ENCODE measurements at regions not wholly inside any gene's neighbourhood (a gene's known extent, or its start where the extent isn't known, plus 50 kb on each side); places are given as distances from the start of the nearest gene placed in this dataset.
"Not testable (repeated sequence)": the region's sequence is repeated elsewhere in the genome, so short reads cannot be mapped to it uniquely, and the experiment has no call there.

GRCh38 chr5:162956570-162956969 lies 480.8 kb upstream of the CCNG1 start:
- H3K79me2 ChIP-seq (ENCODE audit: insufficient read depth, low read length): no peaks in the 10 kb centered on the region
- no peak for DNase-seq (ENCODE audit: insufficient read length, low spot score, missing footprints)
- no peak for TF ChIP-seq CTCF (IDR thresholded peaks at IDR 0.05; ENCODE audit: extremely low read depth, low read depth, low read length)
- H2AFZ ChIP-seq (ENCODE audit: low read length): no peak overlapping the region
- H3K27me3 ChIP-seq (ENCODE audit: insufficient read depth, low read length): no peaks in the 10 kb centered on the region
- H3K4me3 ChIP-seq (ENCODE audit: insufficient read depth, low read length): no peak overlapping the region
- H3K4me1 ChIP-seq (ENCODE audit: insufficient read depth, low read length): no peaks in the 10 kb centered on the region
- H4K20me1 ChIP-seq (ENCODE audit: insufficient read depth, low read length): no peaks in the 10 kb centered on the region
- H3K27ac ChIP-seq (ENCODE audit: low read depth, low read length): no peak overlapping the region
- no peaks in the 10 kb centered on the region for H3K36me3 ChIP-seq (ENCODE audit: insufficient read depth, low read length)
- H3K9me3 ChIP-seq (ENCODE audit: low read depth, low read length): peaks cover 4% of the 10 kb centered on the region
- H3K4me2 ChIP-seq (ENCODE audit: insufficient read depth, low read length): no peak overlapping the region

DNA sequence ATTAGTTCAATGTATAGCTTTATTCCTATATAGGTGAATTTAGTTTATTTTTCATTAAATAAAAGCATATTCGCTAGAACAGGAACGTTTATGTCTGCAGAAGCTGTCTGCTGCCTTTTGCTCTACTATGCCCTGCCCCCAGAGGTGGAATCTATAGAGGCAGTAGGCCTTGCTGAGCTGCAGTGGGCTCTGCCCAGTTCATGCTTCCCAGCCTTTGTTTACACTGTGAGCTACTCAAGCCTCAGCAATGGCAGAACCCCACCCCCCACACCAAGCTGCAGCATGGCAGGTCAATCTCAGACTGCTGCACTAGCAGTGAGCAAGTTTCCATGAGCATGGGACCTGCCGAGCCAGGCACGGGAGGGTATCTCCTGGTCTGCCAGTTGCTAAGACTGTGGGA lies 473.3 kb upstream of the CCNG1 start:
- not testable (repeated sequence) for H3K4me3 ChIP-seq (ENCODE audit: insufficient read depth, low read length); H4K20me1 ChIP-seq (ENCODE audit: insufficient read depth, low read length); H3K4me2 ChIP-seq (ENCODE audit: insufficient read depth, low read length); H3K9me3 ChIP-seq (ENCODE audit: low read depth, low read length); H2AFZ ChIP-seq (ENCODE audit: low read length); H3K27me3 ChIP-seq (ENCODE audit: insufficient read depth, low read length); DNase-seq (ENCODE audit: insufficient read length, low spot score, missing footprints); H3K79me2 ChIP-seq (ENCODE audit: insufficient read depth, low read length); H3K4me1 ChIP-seq (ENCODE audit: insufficient read depth, low read length); H3K27ac ChIP-seq (ENCODE audit: low read depth, low read length); H3K36me3 ChIP-seq (ENCODE audit: insufficient read depth, low read length)

GRCh38 chr5:162990063-162990462 lies 447.3 kb upstream of the CCNG1 start:
- no peaks in the 10 kb centered on the region for H3K79me2 ChIP-seq (ENCODE audit: insufficient read depth, low read length)
- DNase-seq (ENCODE audit: insufficient read length, low spot score, missing footprints): no peak
- no peak overlapping the region for H3K27ac ChIP-seq (ENCODE audit: low read depth, low read length)
- H3K9me3 ChIP-seq (ENCODE audit: low read depth, low read length): no peaks in the 10 kb centered on the region
- no peak overlapping the region for H3K4me2 ChIP-seq (ENCODE audit: insufficient read depth, low read length)
- H4K20me1 ChIP-seq (ENCODE audit: insufficient read depth, low read length): no peaks in the 10 kb centered on the region
- H2AFZ ChIP-seq (ENCODE audit: low read length): no peak overlapping the region
- TF ChIP-seq CTCF (IDR thresholded peaks at IDR 0.05; ENCODE audit: extremely low read depth, low read depth, low read length): no peak
- no peaks in the 10 kb centered on the region for H3K36me3 ChIP-seq (ENCODE audit: insufficient read depth, low read length)
- H3K4me1 ChIP-seq (ENCODE audit: insufficient read depth, low read length): no peaks in the 10 kb centered on the region
- H3K4me3 ChIP-seq (ENCODE audit: insufficient read depth, low read length): no peak overlapping the region
- no peaks in the 10 kb centered on the region for H3K27me3 ChIP-seq (ENCODE audit: insufficient read depth, low read length)

- no peak for TF ChIP-seq CTCF (IDR thresholded peaks at IDR 0.05; ENCODE audit: extremely low read depth, low read depth, low read length)
- Histone ChIP-seq H3K27me3 (ENCODE audit: insufficient read depth, low read length) (no peaks in the 10 kb centered on the region), H4K20me1 (ENCODE audit: insufficient read depth, low read length) (no peaks in the 10 kb centered on the region), H3K9me3 (ENCODE audit: low read depth, low read length) (no peaks in the 10 kb centered on the region), H3K27ac (ENCODE audit: low read depth, low read length) (no peak overlapping the region), H3K4me3 (ENCODE audit: insufficient read depth, low read length) (no peak overlapping the region), H3K4me2 (ENCODE audit: insufficient read depth, low read length) (no peak overlapping the region), H2AFZ (ENCODE audit: low read length) (no peak overlapping the region), H3K36me3 (ENCODE audit: insufficient read depth, low read length) (no peaks in the 10 kb centered on the region), H3K79me2 (ENCODE audit: insufficient read depth, low read length) (no peaks in the 10 kb centered on the region), H3K4me1 (ENCODE audit: insufficient read depth, low read length) (no peaks in the 10 kb centered on the region)
- DNase-seq (ENCODE audit: insufficient read length, low spot score, missing footprints): no peak
Measured at GRCh38 chr5:162990856-162991497, 446.4 kb upstream of the CCNG1 start.

All from osteoblast (primary cell).